ENCODE measurements at regions not wholly inside any gene's neighbourhood (a gene's known extent, or its start where the extent isn't known, plus 50 kb on each side); places are given as distances from the start of the nearest gene placed in this dataset.
A peak's percentile ranks its signal among the peaks of the same experiment; 100 is the strongest.

GRCh38 chr18:25814841-25815458 lies 275.5 kb downstream of the SS18 start:
- no peak for DNase-seq (ENCODE audit: low read depth)

DNA sequence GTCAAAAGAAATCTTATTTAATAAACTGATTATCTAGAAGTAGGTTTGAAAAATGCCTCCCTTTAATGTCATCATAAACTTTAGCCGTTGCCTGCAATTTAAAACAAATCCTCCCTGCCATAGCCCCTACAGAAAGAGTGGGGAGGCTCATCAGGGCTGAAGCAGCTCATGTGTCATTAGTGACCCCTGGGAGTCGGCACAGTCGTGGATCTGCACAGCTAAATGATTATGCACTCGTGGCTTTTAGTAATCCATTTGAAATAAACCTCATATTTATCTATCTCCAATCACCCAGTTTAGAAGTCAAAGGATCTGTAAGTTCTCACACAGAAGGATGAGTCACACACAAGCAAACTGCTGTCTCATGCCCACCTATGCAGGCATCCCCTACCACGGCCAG lies 277.3 kb downstream of the SS18 start:
- DNase-seq (ENCODE audit: low read depth), result peak; percentile 32

DNA sequence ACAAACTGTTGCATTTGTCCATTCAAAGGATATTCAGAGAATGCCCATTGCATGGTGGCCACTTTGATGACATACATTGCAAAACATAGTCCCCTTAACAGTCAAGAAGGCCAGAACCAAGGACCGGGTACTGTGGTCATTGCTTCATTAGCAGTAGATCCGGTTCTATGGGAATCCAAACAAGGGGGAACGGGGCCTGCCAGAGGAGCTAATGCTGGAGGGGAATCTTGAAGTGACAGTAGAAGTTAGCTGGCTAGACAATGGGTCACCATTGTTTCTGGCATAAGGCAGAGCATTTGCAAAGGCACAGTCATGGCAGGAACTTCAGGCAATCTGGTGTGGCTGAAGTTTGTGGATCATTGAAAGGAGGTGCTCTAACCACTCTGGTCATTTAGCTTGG lies 279.7 kb downstream of the SS18 start:
- DNase-seq (ENCODE audit: low read depth), result no peak

GRCh38 chr18:25805939-25806338 lies 284.5 kb downstream of the SS18 start:
- DNase-seq (ENCODE audit: low read depth), result no peak

DNA sequence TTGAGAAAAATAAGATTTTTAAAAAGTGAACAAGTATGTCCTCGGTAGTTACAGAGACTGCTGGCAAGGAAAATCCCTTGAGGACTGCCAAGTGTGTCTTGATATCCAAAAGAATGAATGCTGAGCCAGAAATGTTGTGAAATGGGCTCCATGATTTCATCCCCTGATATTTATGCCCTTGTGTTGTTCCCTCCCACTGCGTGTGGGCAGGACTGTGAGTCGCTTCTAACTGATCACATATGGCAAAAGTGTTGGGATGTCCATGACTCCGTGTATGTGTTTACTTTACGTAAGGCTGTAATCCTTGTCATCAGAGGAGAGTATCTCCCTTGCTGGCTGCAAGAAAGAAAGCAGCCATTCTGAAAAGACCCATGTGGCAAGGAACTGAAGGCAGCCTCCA lies 285.1 kb downstream of the SS18 start:
- DNase-seq (ENCODE audit: low read depth), result peak; percentile 22

- no peak for DNase-seq (ENCODE audit: low read depth)
These were observed 291.2 kb downstream of the SS18 start for GRCh38 chr18:25799231-25799630.

GRCh38 chr18:25798046-25798445 lies 292.4 kb downstream of the SS18 start:
- no peak for DNase-seq (ENCODE audit: low read depth)

- DNase-seq (ENCODE audit: low read depth), result no peak
These were observed 295.2 kb downstream of the SS18 start for GRCh38 chr18:25795213-25795612.

- DNase-seq (ENCODE audit: low read depth), result no peak
These were observed 303.1 kb downstream of the SS18 start for GRCh38 chr18:25787276-25787675.

- peak; percentile 94 for DNase-seq (ENCODE audit: low read depth)
These were observed 303.7 kb downstream of the SS18 start for GRCh38 chr18:25786758-25787157.

DNA sequence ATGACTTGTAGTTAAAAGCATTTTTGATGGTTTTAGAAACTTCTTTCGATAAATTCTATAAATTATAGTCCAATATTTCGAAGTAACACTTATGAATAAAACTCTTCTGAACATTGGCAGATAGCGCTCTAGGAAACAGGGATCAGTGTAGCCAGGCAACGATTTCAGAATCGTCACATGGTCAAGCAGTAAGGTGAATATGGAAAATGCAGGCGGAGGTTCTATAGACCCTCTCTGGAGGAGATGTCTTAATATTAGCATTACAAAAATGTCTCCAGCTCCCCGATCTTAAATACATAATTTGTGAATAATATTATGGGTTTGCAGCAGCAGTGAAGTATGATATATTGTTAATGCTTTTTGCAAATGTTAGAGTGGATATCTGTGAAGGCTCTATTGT lies 310.3 kb downstream of the SS18 start:
- no peak for DNase-seq (ENCODE audit: low read depth)

GRCh38 chr18:25771796-25772195 lies 318.6 kb downstream of the SS18 start:
- no peak for DNase-seq (ENCODE audit: low read depth)

DNA sequence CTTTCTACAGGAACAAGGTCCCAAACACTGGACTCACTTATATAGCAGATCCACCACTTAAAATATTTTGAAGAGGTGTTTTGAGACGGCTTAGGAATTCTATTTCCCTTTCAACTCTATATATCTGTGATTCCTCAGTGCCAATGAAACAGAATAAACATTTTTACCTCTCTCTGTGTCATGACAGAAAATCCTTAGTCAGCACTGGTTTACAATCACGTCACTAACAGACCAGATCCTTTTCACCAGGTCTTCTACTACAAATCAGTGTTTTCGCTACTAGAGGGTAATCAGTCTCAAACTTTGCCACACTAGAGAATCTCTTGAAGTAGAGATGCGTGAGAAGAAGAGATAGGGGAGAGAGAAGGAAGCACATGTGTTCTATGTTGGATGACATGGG lies 325.6 kb downstream of the SS18 start:
- no peak for DNase-seq (ENCODE audit: low read depth)

- DNase-seq (ENCODE audit: low read depth), result no peak
These were observed 331.3 kb downstream of the SS18 start for GRCh38 chr18:25759111-25759510.

- peak; percentile 13 for DNase-seq (ENCODE audit: low read depth)
These were observed 346.7 kb downstream of the SS18 start for GRCh38 chr18:25743646-25744151.

GRCh38 chr18:25739376-25739775 lies 351.0 kb downstream of the SS18 start:
- no peak for DNase-seq (ENCODE audit: low read depth)

DNA sequence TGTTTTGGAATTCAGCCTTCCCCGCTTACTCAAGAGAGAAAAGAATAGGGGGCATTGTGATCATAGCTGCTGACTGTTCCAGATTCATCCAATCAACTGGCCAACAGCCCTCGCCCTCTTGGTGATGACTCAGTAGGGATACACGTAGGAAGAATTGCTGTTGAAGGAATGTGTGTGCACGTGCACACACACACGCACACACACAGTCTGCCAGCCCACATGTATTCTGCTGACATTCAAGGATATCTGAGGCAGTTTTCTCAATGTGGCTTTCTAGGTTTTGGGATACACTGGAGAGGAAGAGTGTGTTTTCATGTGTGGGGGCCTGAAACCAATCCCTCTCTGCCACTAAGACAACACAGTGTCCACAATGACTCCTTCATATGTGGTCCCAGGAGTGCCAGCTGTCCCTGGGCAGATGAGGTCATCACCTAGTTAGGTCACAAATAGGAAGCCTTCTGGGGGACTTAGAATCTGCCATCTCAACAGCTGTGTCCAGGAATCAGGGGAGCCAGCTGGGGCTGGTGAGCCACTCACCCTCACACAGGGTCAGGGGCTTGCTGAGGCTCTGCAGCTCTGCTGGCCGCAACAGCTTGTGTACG lies 352.6 kb downstream of the SS18 start:
- peak; percentile 98 for DNase-seq (ENCODE audit: low read depth)

GRCh38 chr18:25736516-25736915 lies 353.9 kb downstream of the SS18 start:
- DNase-seq (ENCODE audit: low read depth), result peak; percentile 12

GRCh38 chr18:25735459-25735858 lies 355.0 kb downstream of the SS18 start:
- DNase-seq (ENCODE audit: low read depth), result no peak

- no peak for DNase-seq (ENCODE audit: low read depth)
These were observed 356.1 kb downstream of the SS18 start for GRCh38 chr18:25734336-25734735.

DNA sequence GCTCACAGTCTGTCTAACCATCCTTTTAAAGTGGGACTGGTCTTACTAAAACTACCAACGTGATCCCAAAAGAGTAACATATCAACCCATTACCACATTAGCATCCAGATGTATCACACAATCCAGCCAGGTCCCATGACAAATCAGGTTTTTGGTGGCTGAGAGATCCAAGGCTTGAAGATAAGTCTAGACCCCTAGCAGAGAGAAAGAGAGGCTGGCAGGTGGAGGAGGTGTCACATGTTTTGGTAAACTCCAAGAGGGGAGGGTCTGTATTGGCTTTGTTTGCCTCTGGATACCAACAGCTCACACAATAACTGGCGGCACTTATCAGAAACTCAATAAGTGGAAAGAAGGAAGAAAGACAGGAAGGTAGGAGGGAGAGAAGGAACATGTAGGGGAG lies 357.6 kb downstream of the SS18 start:
- no peak for DNase-seq (ENCODE audit: low read depth)

GRCh38 chr18:25729072-25729471 lies 361.3 kb downstream of the SS18 start:
- DNase-seq (ENCODE audit: low read depth), result no peak

- DNase-seq (ENCODE audit: low read depth), result peak; percentile 24
These were observed 363.0 kb downstream of the SS18 start for GRCh38 chr18:25727281-25727985.
